Testis (tissue), 2 donors: ENCODE measurements at regions not wholly inside any gene's neighbourhood (a gene's known extent, or its start where the extent isn't known, plus 50 kb on each side); places are given as distances from the start of the nearest gene placed in this dataset.

ENCODE experiments used
- CTCF ChIP-seq, 3 experiments: fragments of 450-650 bp in 2 of 3; fragments of 200-600 bp in 1 of 3; sonication (generic) in 1 of 3; IDR thresholded peaks; one replicate each; pipeline ENCODE4 v1.5.1; 2016 to 2019; ENCODE audit warnings: antibody characterized with exemption in 3 of 3, mild to moderate bottlenecking in 2 of 3, moderate library complexity in 1 of 3
- POLR2A ChIP-seq: fragments of 450-650 bp; IDR thresholded peaks from one replicate; pipeline ENCODE4 v1.6.1; 2017; ENCODE audit warnings: antibody characterized with exemption, mild to moderate bottlenecking, moderate library complexity

GRCh38 chr9:129487658-129488483 is 133.0 kb downstream of the C9orf50 start:
- no peak for TF ChIP-seq CTCF (IDR thresholded peaks at IDR 0.05)
- no peak for TF ChIP-seq POLR2A
